GM12873 (cell line): ENCODE measurements at regions not wholly inside any gene's neighbourhood (a gene's known extent, or its start where the extent isn't known, plus 50 kb on each side); places are given as distances from the start of the nearest gene placed in this dataset.

ENCODE experiments used
- TF ChIP-seq, protein P1 (sequence below): IDR thresholded peaks from 2 replicates; pipeline ENCODE4 v1.5.1; 2012; ENCODE audit warnings: low read depth, mild to moderate bottlenecking, moderate library complexity, low read length, control low read depth; ENCODE audit not compliant: insufficient read depth; ENCODE audit errors: missing control alignments

DNA sequence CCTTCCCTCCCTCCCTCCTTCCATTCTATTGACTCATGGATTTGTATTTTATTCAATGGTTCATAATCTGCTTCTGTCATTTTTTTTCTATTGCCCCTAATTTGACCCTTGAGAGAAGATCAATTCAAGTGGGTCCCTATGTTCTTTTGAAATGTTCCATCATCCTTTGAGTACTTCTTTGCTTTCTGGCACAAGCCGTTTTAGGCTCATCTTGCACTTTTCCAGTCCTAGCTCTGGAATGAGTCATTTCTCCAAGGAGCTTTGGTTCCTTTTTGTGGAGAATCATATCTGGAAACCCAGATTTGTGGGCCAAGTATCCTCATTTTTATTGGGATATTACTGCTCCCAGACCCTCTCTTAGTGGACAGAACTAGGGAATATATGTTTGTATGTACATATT is 126.8 kb upstream of the PTPN3 start:
- TF ChIP-seq, protein P1, sequence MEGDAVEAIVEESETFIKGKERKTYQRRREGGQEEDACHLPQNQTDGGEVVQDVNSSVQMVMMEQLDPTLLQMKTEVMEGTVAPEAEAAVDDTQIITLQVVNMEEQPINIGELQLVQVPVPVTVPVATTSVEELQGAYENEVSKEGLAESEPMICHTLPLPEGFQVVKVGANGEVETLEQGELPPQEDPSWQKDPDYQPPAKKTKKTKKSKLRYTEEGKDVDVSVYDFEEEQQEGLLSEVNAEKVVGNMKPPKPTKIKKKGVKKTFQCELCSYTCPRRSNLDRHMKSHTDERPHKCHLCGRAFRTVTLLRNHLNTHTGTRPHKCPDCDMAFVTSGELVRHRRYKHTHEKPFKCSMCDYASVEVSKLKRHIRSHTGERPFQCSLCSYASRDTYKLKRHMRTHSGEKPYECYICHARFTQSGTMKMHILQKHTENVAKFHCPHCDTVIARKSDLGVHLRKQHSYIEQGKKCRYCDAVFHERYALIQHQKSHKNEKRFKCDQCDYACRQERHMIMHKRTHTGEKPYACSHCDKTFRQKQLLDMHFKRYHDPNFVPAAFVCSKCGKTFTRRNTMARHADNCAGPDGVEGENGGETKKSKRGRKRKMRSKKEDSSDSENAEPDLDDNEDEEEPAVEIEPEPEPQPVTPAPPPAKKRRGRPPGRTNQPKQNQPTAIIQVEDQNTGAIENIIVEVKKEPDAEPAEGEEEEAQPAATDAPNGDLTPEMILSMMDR, result no peak

GRCh38 chr9:109627042-109627441 is 128.9 kb upstream of the PTPN3 start:
- TF ChIP-seq, protein P1, result no peak

- TF ChIP-seq, protein P1, result no peak
Measured at GRCh38 chr9:109629615-109630014, 131.5 kb upstream of the PTPN3 start.

DNA sequence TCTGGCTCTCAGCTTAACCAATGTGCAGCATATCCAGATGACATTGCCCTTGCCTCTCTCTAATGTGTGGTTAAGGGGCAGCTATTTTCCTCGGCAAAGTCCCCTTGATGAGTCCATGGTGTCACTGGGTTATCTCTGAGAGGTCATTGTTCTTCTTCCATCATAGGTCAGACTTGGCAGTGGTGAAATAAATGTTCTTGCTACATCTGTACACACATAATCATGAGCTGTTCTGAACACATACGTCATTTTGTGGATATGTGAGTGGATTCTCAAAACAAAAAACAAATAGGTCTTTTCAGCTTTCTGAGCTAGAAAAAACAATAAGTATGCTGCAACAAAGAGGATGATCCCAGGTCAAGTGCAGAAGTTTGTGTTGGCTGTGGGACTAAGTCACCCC is 134.7 kb upstream of the PTPN3 start:
- TF ChIP-seq, protein P1, result no peak

DNA sequence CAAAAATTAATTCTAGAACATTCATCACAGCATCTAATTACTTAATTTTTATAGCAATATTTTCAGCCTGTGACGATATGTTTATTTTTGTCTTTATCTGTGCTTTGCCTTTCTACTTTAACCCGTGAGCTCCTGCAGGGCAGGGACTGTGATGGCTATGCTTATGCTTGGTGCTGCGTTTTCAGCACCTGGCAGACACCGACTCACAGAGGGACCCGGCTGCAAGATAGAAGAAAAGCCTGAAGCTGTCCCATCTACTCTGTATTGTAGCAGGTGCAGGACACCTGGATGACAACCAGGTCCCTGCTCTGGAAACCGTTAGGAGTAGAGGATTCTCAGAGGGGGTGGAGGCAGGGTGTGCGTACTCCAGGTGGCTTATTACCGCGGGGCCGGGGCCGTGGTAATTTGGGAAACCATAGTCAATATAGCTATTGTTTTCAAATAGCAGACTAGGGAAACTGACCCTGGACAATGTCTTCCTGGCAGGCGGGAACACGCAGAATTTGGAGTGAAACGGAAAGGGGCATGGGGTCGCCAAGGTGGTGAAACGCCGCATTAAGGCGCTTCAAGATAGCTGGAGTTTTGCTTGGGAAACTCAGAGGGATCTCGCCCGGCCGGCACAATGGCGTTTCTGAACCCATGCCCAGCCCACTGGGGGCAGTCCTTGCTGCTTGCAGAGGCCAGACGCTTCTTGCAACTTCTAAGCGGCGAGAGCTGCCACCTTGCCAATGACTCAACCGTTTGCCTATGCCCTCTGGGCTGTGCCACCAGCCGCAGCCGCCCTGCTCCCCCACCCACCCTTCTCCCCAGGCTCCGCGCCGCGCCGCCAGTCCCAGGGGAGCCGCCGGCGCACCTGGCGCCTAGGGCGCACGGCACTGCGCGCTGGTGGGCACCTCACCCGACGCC is 140.1 kb upstream of the PALM2AKAP2 start:
- TF ChIP-seq, protein P1, result no peak

DNA sequence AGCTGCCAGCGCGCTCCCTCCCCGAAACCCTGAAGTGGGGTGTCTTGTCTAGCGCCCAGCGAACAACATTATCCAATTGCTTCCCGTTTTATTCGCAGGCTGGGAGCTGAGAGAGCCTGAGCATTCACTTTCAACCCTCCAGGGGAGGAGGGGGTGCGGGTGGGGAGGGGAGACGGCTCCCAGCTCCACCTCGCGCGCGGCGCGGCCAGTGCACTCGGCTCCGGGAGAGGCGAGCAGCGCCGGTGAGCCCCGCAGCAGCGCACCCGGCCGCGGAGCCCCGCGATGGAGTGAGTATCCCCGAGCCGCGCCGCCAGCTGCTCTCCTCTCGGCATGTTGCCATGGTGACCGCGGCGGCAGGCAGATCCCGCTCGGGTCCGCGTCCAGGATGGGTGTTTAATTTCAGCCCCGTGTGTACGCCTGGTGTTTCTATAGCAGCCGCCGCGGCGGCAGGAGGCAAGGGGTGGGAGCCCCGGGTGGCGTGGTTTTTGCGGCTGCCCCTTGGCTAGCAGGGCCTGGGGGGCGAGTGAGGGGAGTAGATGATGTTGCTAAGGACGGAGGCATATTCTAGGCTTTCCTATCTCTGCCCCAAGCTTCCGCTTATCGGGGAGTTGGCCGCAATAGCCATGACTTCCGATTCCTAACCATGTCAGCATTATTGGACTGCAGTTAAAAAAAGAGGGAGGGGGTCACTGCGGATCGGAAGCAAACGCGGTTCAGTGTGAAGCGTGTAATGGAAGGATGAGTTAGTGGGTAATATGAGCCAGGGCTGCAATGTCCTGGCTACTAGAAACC is 139.2 kb upstream of the PALM2AKAP2 start:
- TF ChIP-seq, protein P1, result no peak

GRCh38 chr9:109641372-109641659 is 138.7 kb upstream of the PALM2AKAP2 start:
- TF ChIP-seq, protein P1, result no peak
